NCI-H2107 treated with DMSO at 0.1 percent for 48 hours (cell line): ENCODE measurements at regions not wholly inside any gene's neighbourhood (a gene's known extent, or its start where the extent isn't known, plus 50 kb on each side); places are given as distances from the start of the nearest gene placed in this dataset.
A peak's percentile ranks its signal among the peaks of the same experiment; 100 is the strongest.

Experiments used
- DNase-seq: peaks from one replicate; lab custom pipeline; 2025; ENCODE audit not compliant: unreplicated experiment; lab: John Stamatoyannopoulos, UW

GRCh38 chr3:88209356-88209755, 59.6 kb downstream of the C3orf38 start:
- no peak for DNase-seq

GRCh38 chr3:88211096-88211890, 61.5 kb downstream of the C3orf38 start:
- DNase-seq: no peak

GRCh38 chr3:88219138-88219792, 69.5 kb downstream of the C3orf38 start:
- peak; percentile 45 for DNase-seq

- DNase-seq: no peak
These were observed 70.4 kb downstream of the C3orf38 start for GRCh38 chr3:88220126-88220525.

GRCh38 chr3:88221726-88222125, 72.0 kb downstream of the C3orf38 start:
- DNase-seq: no peak

GRCh38 chr3:88222343-88222742, 72.6 kb downstream of the C3orf38 start:
- DNase-seq: no peak

- DNase-seq: no peak
These were observed 75.7 kb downstream of the C3orf38 start for GRCh38 chr3:88225326-88226008.

- DNase-seq: no peak
These were observed 77.2 kb downstream of the C3orf38 start for GRCh38 chr3:88226910-88227309.

- DNase-seq: no peak
These were observed 80.9 kb downstream of the C3orf38 start for GRCh38 chr3:88230638-88231037.

- no peak for DNase-seq
These were observed 81.4 kb downstream of the C3orf38 start for GRCh38 chr3:88231207-88231606.

GRCh38 chr3:88231632-88232031, 81.9 kb downstream of the C3orf38 start:
- no peak for DNase-seq

GRCh38 chr3:88235102-88235501, 85.3 kb downstream of the C3orf38 start:
- no peak for DNase-seq

GRCh38 chr3:88239870-88240269, 90.1 kb downstream of the C3orf38 start:
- no peak for DNase-seq

GRCh38 chr3:88248658-88249057, 98.9 kb downstream of the C3orf38 start:
- no peak for DNase-seq

- DNase-seq: no peak
These were observed 109.3 kb downstream of the C3orf38 start for GRCh38 chr3:88259045-88259444.

GRCh38 chr3:88262527-88262926, 112.8 kb downstream of the C3orf38 start:
- no peak for DNase-seq

- DNase-seq: no peak
These were observed 113.8 kb downstream of the C3orf38 start for GRCh38 chr3:88263417-88264100.

- DNase-seq: no peak
These were observed 117.7 kb downstream of the C3orf38 start for GRCh38 chr3:88267441-88267840.

GRCh38 chr3:88267847-88268246, 118.1 kb downstream of the C3orf38 start:
- DNase-seq: no peak

GRCh38 chr3:88280326-88280725, 130.6 kb downstream of the C3orf38 start:
- DNase-seq: no peak

- no peak for DNase-seq
These were observed 132.9 kb downstream of the C3orf38 start for GRCh38 chr3:88282528-88283241.
